Hematopoietic multipotent progenitor cell (in vitro differentiated cells): ENCODE measurements at regions not wholly inside any gene's neighbourhood (a gene's known extent, or its start where the extent isn't known, plus 50 kb on each side); places are given as distances from the start of the nearest gene placed in this dataset.
"Not testable (repeated sequence)": the region's sequence is repeated elsewhere in the genome, so short reads cannot be mapped to it uniquely, and the experiment has no call there.

ENCODE experiments used
- DNase-seq, 3 donors: peaks; one replicate each; pipeline ENCODE4 v3.0.0-alpha.2; 2011 to 2015; ENCODE audit warnings: low read depth in 2 of 3, low spot score in 2 of 3

DNA sequence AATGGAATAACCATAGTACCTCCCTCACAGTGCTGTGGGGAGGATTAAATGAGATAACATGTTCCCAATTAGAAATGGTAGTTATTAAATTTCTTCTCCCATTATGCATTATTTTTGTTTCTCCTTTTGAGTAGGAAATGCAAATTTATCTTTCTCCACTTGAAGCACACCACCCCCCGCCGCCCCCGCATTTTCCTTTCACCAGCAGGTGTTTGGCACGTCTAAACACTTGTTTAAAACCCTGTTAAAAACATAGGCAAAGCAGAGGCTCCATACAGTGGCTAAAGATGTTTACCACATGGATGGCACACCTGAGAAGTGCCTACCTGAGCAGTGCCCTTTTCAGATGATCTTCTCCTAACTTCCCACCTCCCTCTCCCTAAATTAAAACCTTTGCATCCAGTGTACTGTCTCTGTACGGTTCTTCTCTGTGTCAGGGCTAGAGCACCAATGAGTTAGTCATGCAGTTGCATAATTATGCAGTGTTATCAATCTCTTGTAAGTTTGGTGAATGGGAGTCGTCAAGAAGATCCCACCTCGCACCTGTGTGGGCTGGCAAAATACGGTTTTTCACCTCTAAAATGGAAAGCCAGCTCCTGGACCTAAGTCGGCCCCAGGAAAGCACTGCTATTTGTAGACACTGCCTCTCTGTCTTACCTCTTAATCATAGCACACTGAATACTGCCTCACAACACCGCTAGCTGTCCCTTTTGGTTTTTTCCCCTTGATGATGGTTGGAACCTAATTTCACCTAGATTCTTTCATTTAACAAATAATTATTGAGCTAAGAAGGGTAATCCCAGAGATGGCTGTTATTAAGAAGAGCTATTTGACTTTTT, 122.0 kb downstream of the CT47B1 start:
- DNase-seq: no peak

DNA sequence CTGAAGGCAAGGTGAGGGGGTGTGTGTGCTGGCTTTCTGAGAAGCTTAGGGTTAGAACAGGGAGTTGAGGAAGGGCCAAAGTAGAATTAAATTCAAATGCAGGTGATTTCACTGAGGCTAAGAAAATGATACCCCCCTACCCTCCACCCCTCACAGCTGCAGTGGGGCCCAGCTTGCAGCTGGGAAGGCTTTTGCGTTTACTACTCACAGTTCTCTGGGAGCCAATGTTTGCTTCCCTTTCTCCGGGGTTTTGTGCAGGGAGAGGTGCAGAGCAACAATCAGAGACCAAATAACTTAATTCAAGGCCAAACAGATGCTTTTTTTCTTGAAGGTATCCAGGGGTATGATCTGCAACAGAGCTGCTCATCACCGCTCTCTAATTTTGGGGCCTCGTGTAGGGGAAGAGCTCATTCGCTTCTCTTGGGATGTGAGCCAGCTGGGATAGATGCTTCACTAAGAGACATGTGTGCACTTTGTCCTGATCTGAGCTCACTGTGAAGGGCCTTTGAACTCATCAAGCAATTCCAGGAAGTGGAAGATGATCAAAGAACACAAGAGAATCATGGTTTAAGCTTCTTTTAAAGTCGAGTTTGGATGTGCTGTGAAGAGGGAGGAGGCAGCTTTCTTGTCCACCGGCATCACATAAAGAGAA, 122.7 kb upstream of the C1GALT1C1 start:
- DNase-seq: no peak

DNA sequence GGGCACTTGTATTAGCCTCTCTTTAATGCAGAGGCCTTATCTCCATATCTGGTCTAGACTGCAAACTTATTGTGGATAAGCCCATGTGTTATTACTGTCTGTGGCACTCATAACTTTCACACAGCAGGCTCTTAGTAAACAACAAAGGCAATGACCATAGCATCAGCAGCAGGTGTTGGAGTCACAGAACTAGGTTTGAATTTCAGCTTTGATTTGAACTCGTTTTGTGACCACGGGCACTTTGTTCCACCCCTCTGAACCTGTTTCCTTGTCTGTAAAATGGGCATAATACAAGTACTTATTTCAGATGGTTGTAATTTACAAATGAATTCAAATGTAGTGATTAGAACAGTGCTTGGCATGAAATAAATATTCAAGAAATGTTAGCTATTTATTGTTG, 121.8 kb upstream of the C1GALT1C1 start:
- no peak for DNase-seq

DNA sequence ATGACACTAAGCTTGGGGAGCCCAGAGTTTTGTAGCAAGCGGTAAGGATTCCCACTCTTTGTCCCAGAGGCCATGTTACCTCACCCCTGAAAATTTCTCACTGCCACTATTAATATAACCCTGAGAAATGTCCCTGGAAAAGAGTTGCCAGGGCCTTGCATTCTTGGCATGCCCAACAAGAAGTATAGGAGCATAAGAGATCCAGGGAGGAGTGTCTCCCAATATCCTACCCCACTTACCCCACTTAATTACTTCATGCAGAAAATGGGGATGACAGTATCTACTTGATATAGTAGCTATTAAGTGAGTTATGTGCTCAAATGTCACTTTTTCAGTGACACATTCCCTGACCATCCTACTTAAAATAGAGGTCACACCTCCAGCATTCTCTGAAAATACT, 120.5 kb upstream of the C1GALT1C1 start:
- no peak for DNase-seq

DNA sequence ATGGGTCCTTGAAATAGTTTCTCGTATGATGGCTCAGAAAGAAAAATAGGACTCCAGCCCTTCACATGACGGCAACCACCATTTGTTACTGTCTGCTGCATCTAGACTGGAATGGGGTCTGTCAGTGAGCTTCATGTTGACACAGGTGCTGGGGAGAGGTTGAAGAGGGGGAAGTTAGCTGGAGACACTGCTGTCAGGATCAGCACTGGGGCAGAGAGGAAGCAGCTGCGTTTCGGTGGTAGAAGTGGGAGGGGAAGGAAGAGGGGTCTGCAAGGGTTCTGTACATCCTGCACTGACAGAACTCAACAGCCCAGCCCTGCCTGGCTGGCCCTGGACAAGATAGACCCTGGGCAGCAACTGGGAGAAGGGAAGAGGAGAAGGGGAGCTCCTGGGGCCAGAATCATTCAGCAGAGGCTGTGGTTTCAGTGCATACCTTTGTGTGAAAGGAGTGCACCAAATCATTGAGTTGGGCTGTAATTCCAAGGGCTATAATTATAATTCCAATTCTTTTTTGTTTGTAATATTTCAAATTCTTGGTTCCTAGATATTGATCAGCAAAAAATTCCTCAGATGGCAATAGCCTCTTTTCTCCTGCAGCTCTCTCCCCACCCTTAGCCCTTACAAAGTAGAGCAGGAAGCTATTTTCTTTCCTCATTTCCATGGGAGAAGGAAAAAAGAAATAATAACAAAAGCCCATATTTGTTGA, 119.4 kb upstream of the C1GALT1C1 start:
- peak in 2 of 3 donors; percentile 58 to 83 for DNase-seq

DNA sequence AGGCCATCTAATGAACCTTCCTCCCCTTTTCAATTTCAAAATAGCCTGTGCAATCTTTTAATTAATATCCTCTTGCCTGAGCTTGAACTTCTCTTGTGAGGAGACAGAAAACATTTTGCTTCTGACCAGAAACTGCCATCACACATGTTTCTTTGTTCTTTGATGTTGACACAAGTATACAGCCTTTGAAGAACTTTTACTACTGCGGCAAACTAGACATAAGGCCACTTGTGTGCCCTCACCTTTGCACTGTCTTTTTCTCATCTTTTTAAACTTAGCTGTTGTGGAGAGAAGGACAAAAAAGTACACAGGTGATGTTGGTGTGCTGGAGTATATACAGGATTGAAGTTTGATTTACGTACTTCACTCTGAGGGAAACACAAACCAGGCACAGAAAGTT, 116.3 kb upstream of the C1GALT1C1 start:
- DNase-seq: no peak

DNA sequence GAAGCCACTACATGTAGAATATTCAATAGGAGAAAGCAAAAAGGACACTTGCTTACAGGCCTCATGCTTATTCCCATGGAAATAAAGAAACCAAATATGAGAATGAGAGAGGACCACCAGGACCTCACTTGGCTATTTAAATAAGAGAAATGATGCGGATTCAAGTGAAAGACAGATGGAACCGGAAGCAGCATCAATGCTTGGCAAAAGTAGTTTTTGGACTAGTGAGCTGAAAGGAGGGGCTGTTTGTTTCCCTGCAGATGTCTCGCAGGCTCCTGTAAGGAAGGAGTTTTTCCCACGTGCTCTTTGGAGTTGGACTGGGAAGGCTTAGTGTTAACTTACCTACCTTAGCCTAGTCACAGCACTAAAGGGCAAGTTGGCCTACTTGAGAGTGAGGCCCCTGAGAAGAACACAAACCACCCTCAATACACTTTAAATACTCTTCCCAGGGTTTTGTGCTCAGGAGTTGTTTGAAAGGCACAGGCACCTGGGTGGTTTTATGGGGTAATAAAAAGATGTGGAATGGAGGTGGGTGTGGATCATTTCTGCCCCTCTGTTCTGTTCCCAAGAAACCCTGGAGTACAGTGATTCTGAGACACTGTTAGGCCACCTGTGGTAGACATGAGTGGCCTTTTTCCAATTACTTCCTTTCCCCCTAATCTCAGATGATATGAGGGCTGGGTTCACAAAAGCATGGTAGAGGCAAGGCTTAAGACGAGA, 113.3 kb upstream of the C1GALT1C1 start:
- DNase-seq: no peak

DNA sequence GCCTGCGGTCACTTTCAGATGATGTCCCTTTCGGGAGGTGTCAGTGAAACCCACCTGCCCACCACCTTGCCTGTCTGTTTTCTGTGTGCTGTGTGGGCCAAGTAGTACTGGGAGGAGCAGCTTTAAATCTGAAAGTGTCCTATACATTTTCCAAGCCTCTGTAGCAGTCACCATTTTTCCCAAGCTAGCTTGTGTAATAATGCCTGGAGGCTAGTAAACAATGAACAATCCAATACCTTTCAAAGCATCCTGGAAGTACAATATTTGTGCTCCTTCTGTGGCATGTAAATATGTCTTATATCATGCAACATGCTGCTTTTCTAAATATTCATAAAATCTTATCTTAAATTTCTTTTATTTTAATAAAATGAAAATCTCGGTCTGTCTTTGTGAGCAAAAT, 111.6 kb upstream of the C1GALT1C1 start:
- no peak for DNase-seq

DNA sequence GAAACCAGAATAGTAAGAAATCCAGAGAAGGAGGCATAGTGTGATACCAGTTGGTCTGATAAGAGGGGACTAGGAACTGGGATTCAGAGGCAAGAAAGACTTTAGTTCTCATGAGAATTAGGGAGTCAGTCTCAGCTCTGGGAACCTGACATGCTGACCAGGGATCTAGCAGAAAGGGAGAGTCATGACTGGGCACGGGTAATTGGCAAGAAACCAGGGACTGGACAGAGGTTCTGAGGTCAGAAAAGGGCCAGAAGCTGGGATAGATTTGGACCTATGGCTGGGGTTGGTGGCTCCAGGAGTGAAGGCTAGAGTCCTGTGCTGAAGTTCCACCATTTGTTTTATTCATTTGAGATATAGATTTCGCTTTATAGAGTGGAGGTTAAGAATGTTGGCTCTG, 110.2 kb upstream of the C1GALT1C1 start:
- DNase-seq: no peak

DNA sequence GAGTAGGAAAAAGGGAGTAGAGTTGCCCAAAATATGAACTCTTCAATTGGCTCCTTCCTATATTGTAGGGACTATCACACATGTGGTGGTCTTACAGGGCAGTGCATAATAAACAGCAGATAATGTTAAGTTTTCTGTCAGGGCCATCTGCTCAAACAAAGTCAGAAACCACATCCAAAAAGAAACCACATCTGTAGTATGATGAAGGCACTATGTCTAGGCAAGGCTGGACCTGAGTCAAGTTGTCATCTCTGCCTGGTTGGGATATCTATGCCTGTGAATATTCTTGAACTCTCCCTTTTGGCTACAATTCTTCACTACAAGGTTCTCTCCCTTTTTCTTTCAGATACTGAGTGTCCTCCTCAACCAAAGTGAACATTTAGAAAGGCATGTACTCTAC, 109.4 kb upstream of the C1GALT1C1 start:
- DNase-seq: no peak

DNA sequence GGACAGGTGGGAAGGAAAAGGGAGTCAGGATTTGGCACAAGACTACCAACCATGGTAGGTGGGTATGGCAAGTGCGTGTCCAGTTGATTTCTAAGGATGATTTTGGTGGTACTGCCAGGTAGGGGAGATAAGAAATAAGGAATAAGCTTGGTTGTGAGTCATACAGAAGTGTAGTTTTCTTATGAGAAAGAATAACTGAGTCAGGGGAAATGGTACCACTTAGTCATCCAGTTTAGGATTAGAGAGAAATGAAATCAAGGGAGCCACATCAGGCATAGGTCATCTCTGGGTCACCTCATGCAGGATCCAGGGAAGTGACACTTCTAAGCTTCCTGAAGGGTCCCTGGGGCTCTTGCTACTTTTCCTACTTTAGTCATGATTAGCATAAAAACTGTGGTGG, 107.1 kb upstream of the C1GALT1C1 start:
- DNase-seq: no peak

DNA sequence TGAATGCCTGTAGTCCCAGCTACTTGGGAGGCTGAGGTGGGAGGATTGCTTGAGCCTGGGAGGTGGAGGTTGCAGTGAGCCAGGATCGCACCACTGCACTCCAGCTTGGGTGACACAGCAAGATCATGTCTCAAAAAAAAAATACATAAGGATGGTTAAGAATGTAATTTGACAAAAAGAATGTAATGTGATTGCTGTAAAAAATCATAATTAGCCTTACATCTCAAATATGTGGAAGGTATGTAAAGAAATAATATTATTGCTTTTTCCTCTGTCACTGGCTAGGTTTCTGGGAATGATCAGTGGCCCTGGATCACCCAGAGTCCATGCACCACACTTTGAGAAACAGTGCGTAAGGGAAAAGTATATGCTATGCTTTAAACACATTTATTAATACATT, 106.1 kb upstream of the C1GALT1C1 start:
- no peak for DNase-seq

DNA sequence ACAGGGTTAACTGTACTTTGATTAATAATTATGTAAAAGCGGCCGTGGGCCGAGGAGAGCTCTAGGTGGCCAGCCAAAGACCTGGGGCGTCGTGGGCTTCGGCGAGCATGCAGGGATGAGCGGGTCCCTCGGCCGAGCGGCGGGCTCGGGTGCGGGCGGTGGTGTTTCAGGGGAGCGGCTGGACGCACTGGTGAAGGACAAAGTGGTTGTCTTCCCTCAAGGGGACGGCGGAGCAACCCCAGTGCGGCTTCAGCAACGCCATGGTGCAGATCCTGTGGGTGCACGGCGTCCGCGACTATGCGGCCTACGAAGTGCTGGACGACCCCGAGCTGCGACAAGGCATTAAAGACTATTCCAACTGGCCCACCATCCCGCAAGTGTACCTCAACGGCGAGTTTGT, 103.0 kb upstream of the C1GALT1C1 start:
- no peak for DNase-seq

DNA sequence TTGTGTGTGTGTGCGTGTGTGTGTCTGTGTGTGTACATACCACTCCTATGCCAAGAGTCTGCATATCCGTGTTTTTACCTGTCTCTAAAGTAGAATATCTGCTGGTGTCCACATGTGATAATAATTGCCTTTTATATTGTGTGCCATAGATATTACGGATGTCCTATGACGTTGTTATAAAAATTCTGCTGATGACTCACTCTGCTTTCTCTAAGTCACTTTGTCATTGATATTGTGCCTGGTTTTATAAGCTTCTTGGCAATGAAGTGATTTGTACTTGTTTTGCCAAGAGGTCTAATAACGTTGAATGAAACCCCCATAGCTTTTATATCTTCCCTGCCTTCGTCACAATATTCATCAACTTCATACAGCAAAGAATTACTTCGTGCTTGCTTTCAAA, 102.6 kb upstream of the C1GALT1C1 start:
- DNase-seq: no peak

DNA sequence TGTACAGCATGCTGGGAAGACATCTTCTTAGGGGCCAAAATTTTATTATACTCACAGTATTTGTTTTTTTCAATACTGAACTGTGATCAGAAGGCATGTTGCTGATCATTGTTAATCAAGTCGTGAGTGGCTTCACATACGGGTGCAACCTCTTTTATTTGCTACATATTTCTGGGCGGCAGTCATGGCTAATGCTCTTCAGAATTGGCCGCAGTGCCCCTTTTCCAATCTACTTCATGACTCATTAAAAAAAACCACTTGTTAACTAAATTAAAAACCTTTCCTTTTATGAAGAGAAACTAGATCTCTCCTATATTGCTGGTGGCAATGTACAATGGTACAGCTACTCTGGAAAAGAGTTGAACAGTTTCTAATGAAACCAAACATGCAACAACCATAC, 101.5 kb upstream of the C1GALT1C1 start:
- DNase-seq: no peak

DNA sequence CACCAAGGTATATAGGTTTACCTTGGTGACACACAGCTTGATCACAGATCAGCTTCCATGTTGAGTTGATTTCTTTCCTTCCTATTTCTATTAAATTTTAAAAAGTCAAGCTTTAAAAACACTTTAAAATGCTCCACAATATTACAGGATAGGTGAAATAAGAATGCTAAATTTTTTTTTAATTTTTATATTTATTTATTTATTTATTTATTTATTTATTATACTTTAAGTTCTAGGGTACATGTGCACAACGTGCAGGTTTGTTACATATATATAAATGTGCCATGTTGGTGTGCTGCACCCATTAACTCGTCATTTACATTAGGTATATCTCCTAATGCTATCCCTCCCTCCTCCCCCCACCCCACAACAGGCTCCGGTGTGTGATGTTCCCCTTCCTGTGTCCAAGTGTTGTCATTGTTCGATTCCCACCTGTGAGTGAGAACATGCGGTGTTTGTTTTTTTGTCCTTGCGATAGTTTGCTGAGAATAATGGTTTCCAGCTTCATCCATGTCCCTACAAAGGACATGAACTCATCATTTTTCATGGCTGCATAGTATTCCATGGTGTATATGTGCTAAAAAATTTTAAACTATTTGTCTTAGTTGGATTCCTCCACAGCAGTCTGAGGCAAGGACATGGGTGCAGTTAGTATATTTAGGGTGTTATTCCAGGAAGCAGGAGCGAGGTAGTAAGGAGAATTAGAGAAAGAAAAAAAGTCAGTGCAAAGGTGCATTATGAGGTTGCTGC, 99.8 kb upstream of the C1GALT1C1 start:
- DNase-seq: not testable (repeated sequence)

DNA sequence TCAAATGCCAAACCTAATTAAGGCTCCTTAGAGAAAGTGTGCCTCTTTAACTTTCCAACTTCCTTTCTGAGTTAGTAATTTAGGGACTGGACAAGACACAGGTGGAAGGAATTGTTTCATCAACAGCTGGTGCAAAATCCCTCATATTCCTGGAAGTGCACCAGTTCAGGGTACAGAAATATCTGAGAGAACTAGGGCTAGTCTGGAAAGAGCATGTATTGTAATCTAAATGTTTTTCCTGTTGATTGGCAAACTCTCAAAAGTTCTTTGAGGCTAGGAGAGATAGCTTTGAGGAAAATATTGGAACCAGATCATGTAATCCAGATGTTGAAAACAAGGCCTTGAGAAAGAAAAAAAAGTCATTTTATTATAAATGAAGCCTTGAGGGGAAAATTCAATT, 98.1 kb upstream of the C1GALT1C1 start:
- no peak for DNase-seq

DNA sequence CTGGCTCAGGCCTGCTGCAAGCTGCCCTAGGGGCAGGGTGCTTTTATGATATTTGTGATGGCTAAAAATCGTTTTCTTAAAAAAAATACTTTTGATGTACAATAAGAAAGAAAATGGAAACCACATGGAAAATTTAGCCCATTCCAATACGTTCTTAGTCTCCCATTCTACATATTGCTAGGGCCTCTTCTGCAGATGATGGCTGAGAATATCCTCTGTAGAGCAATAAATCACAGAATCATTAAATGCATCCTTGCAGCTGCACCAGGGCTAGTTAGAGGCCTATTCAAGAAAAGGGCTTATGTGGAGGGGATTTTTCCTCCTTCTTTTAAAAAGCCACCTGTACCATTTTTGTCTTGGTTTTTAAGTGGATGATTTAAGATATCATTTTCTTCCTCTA, 97.6 kb upstream of the C1GALT1C1 start:
- no peak for DNase-seq

DNA sequence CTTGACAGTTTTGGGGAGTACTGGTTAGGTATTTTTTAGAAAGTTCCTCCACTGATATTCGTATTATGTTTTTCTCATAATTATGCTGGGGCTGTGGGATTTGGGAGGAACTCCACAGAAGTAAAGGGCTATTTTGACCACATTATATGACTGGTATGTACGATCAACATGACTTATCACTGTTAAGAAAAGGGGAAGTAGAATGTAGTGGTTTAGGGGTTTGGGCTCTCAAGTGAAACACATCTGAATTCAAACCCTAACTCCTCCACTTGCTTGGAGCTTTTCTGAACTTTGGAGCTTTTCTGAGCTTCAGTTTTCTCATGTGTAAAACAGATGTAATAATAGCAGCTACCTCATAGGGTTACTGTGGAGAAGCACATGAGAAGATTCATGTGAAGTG, 96.4 kb upstream of the C1GALT1C1 start:
- peak in 2 of 3 donors; percentile 33 to 76 for DNase-seq

DNA sequence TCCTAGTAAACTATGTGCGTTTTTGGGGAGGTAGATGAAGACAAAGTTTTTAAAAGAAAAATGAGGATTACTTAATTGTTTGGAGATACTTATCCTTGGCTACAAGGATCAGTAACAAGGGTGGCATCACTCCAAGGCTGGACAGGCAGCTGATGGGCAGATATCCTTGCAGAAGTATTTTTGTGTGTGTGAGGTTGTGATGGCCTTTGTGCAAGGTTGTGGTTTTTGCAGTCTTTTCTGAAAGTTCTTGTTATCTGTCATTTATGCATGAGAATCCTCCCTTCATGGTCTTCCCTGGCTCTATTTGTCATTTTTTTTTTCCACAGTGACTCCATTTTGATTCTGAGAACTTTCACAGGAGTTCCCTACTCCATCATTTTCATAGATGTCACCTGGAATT, 96.0 kb upstream of the C1GALT1C1 start:
- no peak for DNase-seq
